T-helper 2 cell (primary cell): ENCODE measurements at regions not wholly inside any gene's neighbourhood (a gene's known extent, or its start where the extent isn't known, plus 50 kb on each side); places are given as distances from the start of the nearest gene placed in this dataset.
A peak's percentile ranks its signal among the peaks of the same experiment; 100 is the strongest.
"Not testable (repeated sequence)": the region's sequence is repeated elsewhere in the genome, so short reads cannot be mapped to it uniquely, and the experiment has no call there.

Experiments used
- DNase-seq, 5 experiments: peaks; one replicate each; pipeline versions ENCODE4 v3.0.0 to v3.0.0-alpha.2; 2012 to 2022

GRCh38 chr14:55807053-55807880, 227.3 kb downstream of the KTN1 start:
- DNase-seq: peak in 4 of 5 experiments; percentile 29 to 94 (median 72)

GRCh38 chr14:55807881-55808379, 227.9 kb downstream of the KTN1 start:
- no peak for DNase-seq

- DNase-seq: no peak
Measured at GRCh38 chr14:55813630-55814029, 233.6 kb downstream of the KTN1 start.

GRCh38 chr14:55814064-55814463, 234.1 kb downstream of the KTN1 start:
- no peak for DNase-seq

- no peak for DNase-seq
Measured at GRCh38 chr14:55814873-55815272, 234.9 kb downstream of the KTN1 start.

- DNase-seq: no peak
Measured at GRCh38 chr14:55816225-55816624, 236.2 kb downstream of the KTN1 start.

- peak in 1 of 5 experiments; percentile 51 for DNase-seq
Measured at GRCh38 chr14:55819610-55820304, 239.8 kb downstream of the KTN1 start.

GRCh38 chr14:55822906-55823305, 242.9 kb downstream of the KTN1 start:
- DNase-seq: no peak

- no peak for DNase-seq
Measured at GRCh38 chr14:55832122-55832911, 252.3 kb downstream of the KTN1 start.

- DNase-seq: no peak
Measured at GRCh38 chr14:55832974-55833373, 253.0 kb downstream of the KTN1 start.

- no peak for DNase-seq
Measured at GRCh38 chr14:55834390-55834789, 254.4 kb downstream of the KTN1 start.

GRCh38 chr14:55835985-55836384, 256.0 kb downstream of the KTN1 start:
- no peak for DNase-seq

- DNase-seq: no peak
Measured at GRCh38 chr14:55837467-55837866, 257.5 kb downstream of the KTN1 start.

GRCh38 chr14:55838529-55839052, 258.6 kb downstream of the KTN1 start:
- DNase-seq: no peak

GRCh38 chr14:55839301-55839947, 259.4 kb downstream of the KTN1 start:
- not testable (repeated sequence) for DNase-seq

- DNase-seq: no peak
Measured at GRCh38 chr14:55840821-55841220, 260.8 kb downstream of the KTN1 start.

- DNase-seq: no peak
Measured at GRCh38 chr14:55841625-55842024, 261.6 kb downstream of the KTN1 start.

GRCh38 chr14:55843718-55844403, 263.9 kb downstream of the KTN1 start:
- DNase-seq: no peak

- DNase-seq: no peak
Measured at GRCh38 chr14:55845963-55846825, 266.2 kb downstream of the KTN1 start.

GRCh38 chr14:55846826-55847446, 266.9 kb downstream of the KTN1 start:
- DNase-seq: no peak
